AG04450 (cell line): ENCODE measurements at regions not wholly inside any gene's neighbourhood (a gene's known extent, or its start where the extent isn't known, plus 50 kb on each side); places are given as distances from the start of the nearest gene placed in this dataset.
"Not testable (repeated sequence)": the region's sequence is repeated elsewhere in the genome, so short reads cannot be mapped to it uniquely, and the experiment has no call there.

Experiments used
- CTCF ChIA-PET: fragments of 300-600, 350-600 bp; formaldehyde crosslinking; extraction: SDS; loops from one replicate; lab custom pipeline; 2022; ENCODE audit warnings: antibody characterized with exemption, inconsistent platforms; lab: Charles Lee
- POLR2A ChIA-PET: fragments of 350-600 bp; formaldehyde crosslinking; extraction: SDS; loops from one replicate; lab custom pipeline; 2021; ENCODE audit warnings: antibody characterized with exemption, inconsistent platforms; lab: Yijun Ruan, JAX
- DNase-seq: peaks from one replicate; pipeline ENCODE4 v3.0.0-alpha.2; 2011; ENCODE audit warnings: low read depth, low spot score
- H3K27ac ChIP-seq: one replicate; pipeline ENCODE4 v1.5.1; 2012; ENCODE audit warnings: low read depth, low read length, control low read depth
- H3K27me3 ChIP-seq: one replicate; pipeline ENCODE4 v1.6.0; 2012; ENCODE audit warnings: low read length; ENCODE audit not compliant: control insufficient read depth, insufficient read depth
- H3K4me3 ChIP-seq: 2 replicates; pipeline ENCODE4 v1.5.1; 2011; ENCODE audit warnings: mild to moderate bottlenecking, low read depth, low read length, control low read depth
- H3K9me3 ChIP-seq: 2 replicates; pipeline ENCODE4 v1.5.1; 2012; ENCODE audit warnings: low read length; ENCODE audit not compliant: control insufficient read depth, insufficient read depth
- TF ChIP-seq, protein P1 (sequence below): IDR thresholded peaks from 2 replicates; pipeline ENCODE4 v1.5.1; 2011; ENCODE audit warnings: low read depth, low read length, control low read depth, inconsistent platforms

DNA sequence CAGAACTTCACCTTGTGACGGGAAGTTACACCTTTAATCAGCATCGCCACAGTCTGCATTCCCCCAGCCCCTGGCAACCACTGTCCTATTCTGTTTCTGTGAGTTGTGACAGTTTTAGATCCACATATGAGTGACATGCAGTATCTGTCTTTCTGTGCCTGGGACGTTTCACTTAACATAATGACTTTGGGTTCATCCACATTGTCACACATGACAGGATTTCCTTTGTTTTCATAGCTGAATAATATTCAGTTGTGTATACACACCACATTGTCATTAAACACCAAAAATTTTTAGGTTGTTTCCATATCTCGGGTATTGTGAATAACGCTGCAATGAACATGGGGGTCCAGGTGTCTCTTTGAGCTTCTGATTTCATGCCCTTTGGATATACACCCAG, 62.6 kb upstream of the BDH1 start:
- POLR2A ChIA-PET: not testable (repeated sequence)

DNA sequence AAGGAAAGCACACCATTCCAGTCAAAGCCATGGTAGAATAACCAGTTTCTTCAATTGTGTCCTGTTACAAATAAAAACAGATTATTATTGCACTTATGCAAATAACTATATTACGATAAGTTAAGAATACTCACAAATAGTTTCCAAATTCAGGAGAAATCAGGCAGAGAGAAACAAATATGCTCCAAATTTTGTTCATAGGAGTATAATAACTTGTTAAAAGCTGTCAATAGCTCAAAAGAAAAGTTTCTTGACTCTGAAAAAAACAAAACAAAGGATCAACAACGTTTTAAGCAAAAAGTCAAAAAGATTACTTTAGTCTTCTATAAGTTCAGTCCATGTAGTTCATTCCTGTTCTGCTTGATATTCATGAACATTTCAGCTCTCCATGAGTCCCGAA, 59.7 kb upstream of the BDH1 start:
- no peak overlapping the region for H3K27ac ChIP-seq
- no peaks in the 10 kb centered on the region for H3K9me3 ChIP-seq
- DNase-seq: no peak
- TF ChIP-seq, protein P1, sequence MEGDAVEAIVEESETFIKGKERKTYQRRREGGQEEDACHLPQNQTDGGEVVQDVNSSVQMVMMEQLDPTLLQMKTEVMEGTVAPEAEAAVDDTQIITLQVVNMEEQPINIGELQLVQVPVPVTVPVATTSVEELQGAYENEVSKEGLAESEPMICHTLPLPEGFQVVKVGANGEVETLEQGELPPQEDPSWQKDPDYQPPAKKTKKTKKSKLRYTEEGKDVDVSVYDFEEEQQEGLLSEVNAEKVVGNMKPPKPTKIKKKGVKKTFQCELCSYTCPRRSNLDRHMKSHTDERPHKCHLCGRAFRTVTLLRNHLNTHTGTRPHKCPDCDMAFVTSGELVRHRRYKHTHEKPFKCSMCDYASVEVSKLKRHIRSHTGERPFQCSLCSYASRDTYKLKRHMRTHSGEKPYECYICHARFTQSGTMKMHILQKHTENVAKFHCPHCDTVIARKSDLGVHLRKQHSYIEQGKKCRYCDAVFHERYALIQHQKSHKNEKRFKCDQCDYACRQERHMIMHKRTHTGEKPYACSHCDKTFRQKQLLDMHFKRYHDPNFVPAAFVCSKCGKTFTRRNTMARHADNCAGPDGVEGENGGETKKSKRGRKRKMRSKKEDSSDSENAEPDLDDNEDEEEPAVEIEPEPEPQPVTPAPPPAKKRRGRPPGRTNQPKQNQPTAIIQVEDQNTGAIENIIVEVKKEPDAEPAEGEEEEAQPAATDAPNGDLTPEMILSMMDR: no peak
- no peak overlapping the region for H3K4me3 ChIP-seq
- H3K27me3 ChIP-seq: no peaks in the 10 kb centered on the region
- POLR2A ChIA-PET: no interaction called here
- CTCF ChIA-PET: interaction anchor here (11.8 kb wide), 1 partner anchor 17 kb away, joined by 105 read pairs; no protein-coding TSS in a partner anchor

More for the DNA sequence above, 62.6 kb upstream of the BDH1 start:
- H3K27ac ChIP-seq, DNase-seq, H3K27me3 ChIP-seq, H3K9me3 ChIP-seq, CTCF ChIA-PET, H3K4me3 ChIP-seq: not testable (repeated sequence)

DNA sequence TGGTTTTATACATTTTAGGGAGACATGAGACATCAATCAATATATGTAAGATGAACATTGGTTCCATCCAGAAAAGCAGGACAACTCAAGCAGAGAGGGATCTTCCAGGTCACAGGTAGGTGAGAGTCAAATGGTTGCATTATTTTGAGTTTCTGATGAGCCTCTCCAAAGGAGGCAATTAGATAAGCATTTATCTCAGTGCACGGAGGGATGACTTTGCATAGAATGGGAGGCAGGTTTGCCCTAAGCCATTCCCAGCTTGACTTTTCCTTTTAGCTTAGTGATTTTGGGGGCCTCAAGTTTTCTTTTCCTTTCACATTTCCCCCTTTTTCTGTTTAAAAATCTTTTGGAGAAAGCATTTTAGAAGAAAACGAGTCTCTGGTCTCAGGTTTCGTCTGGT, 58.4 kb upstream of the BDH1 start:
- CTCF ChIA-PET: interaction anchor here (0.7 to 11.8 kb wide), 3 partner anchors 15 to 209 kb away, joined by 3 to 105 read pairs (median 3); no protein-coding TSS in a partner anchor
- DNase-seq, POLR2A ChIA-PET, H3K4me3 ChIP-seq, H3K27me3 ChIP-seq, H3K27ac ChIP-seq, H3K9me3 ChIP-seq: not testable (repeated sequence)

DNA sequence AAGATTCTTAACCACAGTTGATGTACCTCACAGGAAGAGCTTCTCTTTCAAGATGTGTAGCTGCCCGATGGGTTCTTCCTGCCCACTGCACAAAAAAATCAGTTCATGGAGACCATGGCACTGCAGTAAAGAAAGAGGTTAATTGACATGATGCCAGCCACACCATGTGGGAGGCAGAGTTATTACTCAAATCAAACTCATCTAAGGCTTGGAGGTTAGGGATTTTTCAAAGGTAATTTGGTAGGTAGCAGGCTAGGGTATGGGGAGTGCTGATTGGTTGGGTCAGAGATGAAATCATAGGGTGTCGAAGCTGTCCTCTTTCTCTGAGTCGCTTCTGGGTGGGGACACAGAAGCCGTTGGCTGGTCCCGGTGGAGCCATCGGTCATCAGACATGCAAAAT, 57.4 kb upstream of the BDH1 start:
- CTCF ChIA-PET: interaction anchor here (11.8 kb wide), 1 partner anchor 14 kb away, joined by 105 read pairs; no protein-coding TSS in a partner anchor

DNA sequence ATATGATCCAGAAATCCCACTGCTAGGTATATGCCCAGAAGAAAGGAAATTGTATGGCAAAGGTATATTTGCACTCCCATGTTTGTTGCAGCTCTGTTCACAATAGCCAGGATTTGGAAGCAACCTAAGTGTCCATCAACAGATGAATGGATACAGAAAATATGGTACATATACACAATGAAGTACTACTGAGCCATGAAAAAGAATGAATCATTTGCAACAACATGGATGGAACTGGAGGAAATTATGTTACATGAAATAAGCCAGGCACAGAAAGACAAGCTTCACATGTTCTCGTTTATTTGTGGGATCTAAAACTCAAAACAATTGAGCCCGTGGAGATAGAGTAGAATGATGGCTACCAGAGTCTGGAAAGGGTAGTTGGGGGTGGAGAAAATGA, 55.5 kb upstream of the BDH1 start:
- Histone ChIP-seq H3K9me3 (no peaks in the 10 kb centered on the region), H3K27me3 (no peaks in the 10 kb centered on the region), H3K27ac (no peak overlapping the region), H3K4me3 (no peak overlapping the region)
- ChIA-PET POLR2A (no interaction called here), CTCF (interaction anchor here (11.8 kb wide), 1 partner anchor 12 kb away, joined by 105 read pairs; no protein-coding TSS in a partner anchor)
- DNase-seq: no peak
- TF ChIP-seq, protein P1: no peak

More for the DNA sequence above, 57.4 kb upstream of the BDH1 start:
- Histone ChIP-seq H3K27me3 (no peaks in the 10 kb centered on the region), H3K27ac (no peak overlapping the region), H3K4me3 (no peak overlapping the region), H3K9me3 (no peaks in the 10 kb centered on the region)
- POLR2A ChIA-PET: no interaction called here
- TF ChIP-seq, protein P1: no peak
- DNase-seq: no peak

DNA sequence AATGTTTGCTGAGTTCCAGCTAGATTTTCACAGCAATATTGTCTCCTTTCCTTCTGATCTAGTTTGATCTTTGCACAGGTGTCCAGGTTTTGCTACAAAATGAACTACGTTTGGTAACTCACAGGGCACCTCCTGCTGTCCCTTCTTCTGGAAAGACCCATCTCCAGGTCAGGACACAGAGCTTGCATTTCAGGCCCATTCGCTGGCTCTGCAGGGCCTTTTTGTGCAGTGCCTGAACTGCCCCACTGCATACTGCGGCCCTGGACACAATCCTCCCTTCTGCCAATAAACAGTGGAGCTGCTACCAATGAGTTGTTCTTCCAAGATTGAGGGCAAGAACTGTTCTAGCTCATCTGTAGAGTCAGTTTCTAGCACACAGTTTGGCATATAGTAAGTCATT, 50.7 kb upstream of the BDH1 start:
- Histone ChIP-seq H3K4me3 (no peak overlapping the region), H3K27ac (no peak overlapping the region), H3K27me3 (no peaks in the 10 kb centered on the region), H3K9me3 (no peaks in the 10 kb centered on the region; the same call in 1 of the 2 replicates)
- no peak for DNase-seq
- POLR2A ChIA-PET: no interaction called here
- TF ChIP-seq, protein P1: no peak
- CTCF ChIA-PET: interaction anchor here (11.8 kb wide), 1 partner anchor 8 kb away, joined by 105 read pairs; no protein-coding TSS in a partner anchor
